HepG2 (cell line): ENCODE measurements at regions not wholly inside any gene's neighbourhood (a gene's known extent, or its start where the extent isn't known, plus 50 kb on each side); places are given as distances from the start of the nearest gene placed in this dataset.

Experiments
- ARID2 ChIP-seq: sonication (generic); formaldehyde crosslinking; IDR thresholded peaks from 2 replicates; pipeline ENCODE4 v1.8.1; 2022; ENCODE audit warnings: mild to moderate bottlenecking, missing genetic modification reagents, borderline replicate concordance
- CHCHD3 ChIP-seq: sonication (generic); formaldehyde crosslinking; IDR thresholded peaks from 2 replicates; pipeline ENCODE4 v1.8.0; 2022; ENCODE audit warnings: mild to moderate bottlenecking, missing genetic modification reagents, moderate library complexity
- ELF4 ChIP-seq: sonication (generic); formaldehyde crosslinking; IDR thresholded peaks from 2 replicates; pipeline ENCODE4 v1.5.0; 2020; ENCODE audit warnings: missing genetic modification reagents, mild to moderate bottlenecking, moderate library complexity, borderline replicate concordance
- FOXC1 ChIP-seq: sonication (generic); formaldehyde crosslinking; IDR thresholded peaks from 2 replicates; pipeline ENCODE4 v1.8.0; 2022; ENCODE audit warnings: mild to moderate bottlenecking, missing genetic modification reagents, borderline replicate concordance
- GATAD2A ChIP-seq: IDR thresholded peaks from 2 replicates; pipeline ENCODE4 v1.6.1; 2016
- HNF4A ChIP-seq: sonication (generic); formaldehyde crosslinking; IDR thresholded peaks from 2 replicates; pipeline ENCODE4 v1.4.0; 2020; ENCODE audit warnings: missing genetic modification reagents
- MED13 ChIP-seq: sonication (generic); formaldehyde crosslinking; IDR thresholded peaks from 2 replicates; pipeline ENCODE4 v1.5.0; 2020; ENCODE audit warnings: missing genetic modification reagents
- ONECUT2 ChIP-seq: sonication (generic); formaldehyde crosslinking; IDR thresholded peaks from 2 replicates; pipeline ENCODE4 v1.4.0; 2020; ENCODE audit warnings: missing genetic modification reagents
- PITX1 ChIP-seq: sonication (generic); formaldehyde crosslinking; IDR thresholded peaks from 2 replicates; pipeline ENCODE4 v1.5.1; 2020; ENCODE audit warnings: mild to moderate bottlenecking, missing genetic modification reagents
- RXRA ChIP-seq: sonication (generic); formaldehyde crosslinking; IDR thresholded peaks from 2 replicates; pipeline ENCODE4 v1.5.1; 2020; ENCODE audit warnings: missing genetic modification reagents
- SSRP1 ChIP-seq: IDR thresholded peaks from 2 replicates; pipeline ENCODE4 v1.6.1; 2016; ENCODE audit warnings: control low read depth
- TBX3 ChIP-seq: fragments of 450-650 bp; IDR thresholded peaks from 2 replicates; pipeline ENCODE4 v1.6.1; 2017; ENCODE audit warnings: antibody characterized with exemption, mild to moderate bottlenecking, inconsistent platforms, borderline replicate concordance
- TCF7 ChIP-seq: sonication (generic); IDR thresholded peaks from 2 replicates; pipeline ENCODE4 v1.6.1; 2016; ENCODE audit warnings: antibody characterized with exemption, low read depth
- ZBTB3 ChIP-seq: sonication (generic); formaldehyde crosslinking; IDR thresholded peaks from 2 replicates; pipeline ENCODE4 v1.4.0; 2020; ENCODE audit warnings: low read depth, mild to moderate bottlenecking, moderate library complexity, missing genetic modification reagents, borderline replicate concordance
- ZFP36 ChIP-seq: fragments of 150-350 bp; IDR thresholded peaks from 2 replicates; pipeline ENCODE4 v1.6.1; 2018; ENCODE audit warnings: borderline replicate concordance, low read length, low read depth; ENCODE audit not compliant: partially characterized antibody
- ZMYM4 ChIP-seq: sonication (generic); formaldehyde crosslinking; IDR thresholded peaks from 2 replicates; pipeline ENCODE4 v1.8.1; 2023; ENCODE audit warnings: mild to moderate bottlenecking, missing genetic modification reagents
- ZNF30 ChIP-seq: sonication (generic); formaldehyde crosslinking; IDR thresholded peaks from 2 replicates; pipeline ENCODE4 v1.5.0; 2020; ENCODE audit warnings: mild to moderate bottlenecking, missing genetic modification reagents
- ZNF768 ChIP-seq: sonication (generic); formaldehyde crosslinking; IDR thresholded peaks from 2 replicates; pipeline ENCODE4 v1.4.0; 2020; ENCODE audit warnings: missing genetic modification reagents
- ZNF781 ChIP-seq: sonication (generic); formaldehyde crosslinking; IDR thresholded peaks from 2 replicates; pipeline ENCODE4 v1.5.1; 2020; ENCODE audit warnings: borderline replicate concordance, mild to moderate bottlenecking, missing genetic modification reagents; ENCODE audit errors: not compliant biosample characterization
- TF ChIP-seq, protein P1 (sequence below): sonication (generic); formaldehyde crosslinking; IDR thresholded peaks from 2 replicates; pipeline ENCODE4 v1.4.0; 2020; ENCODE audit warnings: missing genetic modification reagents, mild to moderate bottlenecking, borderline replicate concordance
- TF ChIP-seq, protein P2 (sequence below): sonication (generic); formaldehyde crosslinking; IDR thresholded peaks from 2 replicates; pipeline ENCODE4 v1.4.0; 2020; ENCODE audit warnings: mild to moderate bottlenecking, missing genetic modification reagents
- TF ChIP-seq, protein P3 (sequence below): sonication (generic); formaldehyde crosslinking; IDR thresholded peaks from 2 replicates; pipeline ENCODE4 v1.5.0; 2020; ENCODE audit warnings: missing genetic modification reagents
- TF ChIP-seq, protein P4 (sequence below): sonication (generic); formaldehyde crosslinking; IDR thresholded peaks from 2 replicates; pipeline ENCODE4 v1.4.0; 2020; ENCODE audit warnings: missing genetic modification reagents
- TF ChIP-seq, protein P5 (sequence below): sonication (generic); formaldehyde crosslinking; IDR thresholded peaks from 2 replicates; pipeline ENCODE4 v1.4.0; 2020; ENCODE audit warnings: missing genetic modification reagents, borderline replicate concordance

DNA sequence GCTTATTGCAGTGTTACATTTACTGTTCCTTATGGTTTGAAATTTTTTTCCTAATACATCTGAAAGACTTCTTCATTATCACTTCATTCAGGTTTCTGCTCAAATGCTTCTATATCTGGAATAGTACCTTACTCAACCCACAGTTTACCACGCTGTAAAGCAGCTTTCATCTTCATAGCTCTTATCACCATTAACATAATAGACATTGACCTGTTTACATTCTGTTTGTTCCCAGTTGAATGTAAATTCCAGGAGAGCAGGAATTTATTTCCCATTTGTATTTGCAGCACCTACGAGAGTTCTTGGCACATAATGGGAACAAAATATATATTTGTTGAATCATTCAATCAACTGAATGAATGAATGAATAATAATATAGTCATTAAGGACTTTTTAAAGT lies 844.6 kb upstream of the ROBO1 start (continued):
- TF ChIP-seq, protein P1, sequence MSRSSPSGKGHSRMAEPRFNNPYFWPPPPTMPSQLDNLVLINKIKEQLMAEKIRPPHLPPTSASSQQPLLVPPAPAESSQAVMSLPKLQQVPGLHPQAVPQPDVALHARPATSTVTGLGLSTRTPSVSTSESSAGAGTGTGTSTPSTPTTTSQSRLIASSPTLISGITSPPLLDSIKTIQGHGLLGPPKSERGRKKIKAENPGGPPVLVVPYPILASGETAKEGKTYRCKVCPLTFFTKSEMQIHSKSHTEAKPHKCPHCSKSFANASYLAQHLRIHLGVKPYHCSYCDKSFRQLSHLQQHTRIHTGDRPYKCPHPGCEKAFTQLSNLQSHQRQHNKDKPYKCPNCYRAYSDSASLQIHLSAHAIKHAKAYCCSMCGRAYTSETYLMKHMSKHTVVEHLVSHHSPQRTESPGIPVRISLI, result no peak
- TF ChIP-seq, protein P2, sequence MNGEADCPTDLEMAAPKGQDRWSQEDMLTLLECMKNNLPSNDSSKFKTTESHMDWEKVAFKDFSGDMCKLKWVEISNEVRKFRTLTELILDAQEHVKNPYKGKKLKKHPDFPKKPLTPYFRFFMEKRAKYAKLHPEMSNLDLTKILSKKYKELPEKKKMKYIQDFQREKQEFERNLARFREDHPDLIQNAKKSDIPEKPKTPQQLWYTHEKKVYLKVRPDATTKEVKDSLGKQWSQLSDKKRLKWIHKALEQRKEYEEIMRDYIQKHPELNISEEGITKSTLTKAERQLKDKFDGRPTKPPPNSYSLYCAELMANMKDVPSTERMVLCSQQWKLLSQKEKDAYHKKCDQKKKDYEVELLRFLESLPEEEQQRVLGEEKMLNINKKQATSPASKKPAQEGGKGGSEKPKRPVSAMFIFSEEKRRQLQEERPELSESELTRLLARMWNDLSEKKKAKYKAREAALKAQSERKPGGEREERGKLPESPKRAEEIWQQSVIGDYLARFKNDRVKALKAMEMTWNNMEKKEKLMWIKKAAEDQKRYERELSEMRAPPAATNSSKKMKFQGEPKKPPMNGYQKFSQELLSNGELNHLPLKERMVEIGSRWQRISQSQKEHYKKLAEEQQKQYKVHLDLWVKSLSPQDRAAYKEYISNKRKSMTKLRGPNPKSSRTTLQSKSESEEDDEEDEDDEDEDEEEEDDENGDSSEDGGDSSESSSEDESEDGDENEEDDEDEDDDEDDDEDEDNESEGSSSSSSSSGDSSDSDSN (CRISPR knock-in tag), result no peak
- TF ChIP-seq ZNF781 (no peak), TBX3 (no peak), GATAD2A (peak; percentile 87), SSRP1 (CRISPR knock-in tag) (no peak), MED13 (CRISPR knock-in tag) (no peak), ZFP36 (no peak), CHCHD3 (CRISPR knock-in tag) (no peak), ZNF30 (CRISPR knock-in tag) (no peak), ARID2 (CRISPR knock-in tag) (no peak), ZMYM4 (no peak), FOXC1 (CRISPR knock-in tag) (no peak), PITX1 (CRISPR knock-in tag) (no peak), TCF7 (peak; percentile 89), RXRA (CRISPR knock-in tag) (no peak), ELF4 (CRISPR knock-in tag) (no peak), ONECUT2 (CRISPR knock-in tag) (peak; percentile 70; the same call in 1 of the 2 replicates), HNF4A (peak; percentile 36; the same call in 1 of the 2 replicates), ZNF768 (CRISPR knock-in tag) (no peak), ZBTB3 (CRISPR knock-in tag) (no peak)
- TF ChIP-seq, protein P3, sequence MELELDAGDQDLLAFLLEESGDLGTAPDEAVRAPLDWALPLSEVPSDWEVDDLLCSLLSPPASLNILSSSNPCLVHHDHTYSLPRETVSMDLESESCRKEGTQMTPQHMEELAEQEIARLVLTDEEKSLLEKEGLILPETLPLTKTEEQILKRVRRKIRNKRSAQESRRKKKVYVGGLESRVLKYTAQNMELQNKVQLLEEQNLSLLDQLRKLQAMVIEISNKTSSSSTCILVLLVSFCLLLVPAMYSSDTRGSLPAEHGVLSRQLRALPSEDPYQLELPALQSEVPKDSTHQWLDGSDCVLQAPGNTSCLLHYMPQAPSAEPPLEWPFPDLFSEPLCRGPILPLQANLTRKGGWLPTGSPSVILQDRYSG (CRISPR knock-in tag), result 0 out of 2 replicates have a peak, but pooled peaks have one; percentile 47
- TF ChIP-seq, protein P4, sequence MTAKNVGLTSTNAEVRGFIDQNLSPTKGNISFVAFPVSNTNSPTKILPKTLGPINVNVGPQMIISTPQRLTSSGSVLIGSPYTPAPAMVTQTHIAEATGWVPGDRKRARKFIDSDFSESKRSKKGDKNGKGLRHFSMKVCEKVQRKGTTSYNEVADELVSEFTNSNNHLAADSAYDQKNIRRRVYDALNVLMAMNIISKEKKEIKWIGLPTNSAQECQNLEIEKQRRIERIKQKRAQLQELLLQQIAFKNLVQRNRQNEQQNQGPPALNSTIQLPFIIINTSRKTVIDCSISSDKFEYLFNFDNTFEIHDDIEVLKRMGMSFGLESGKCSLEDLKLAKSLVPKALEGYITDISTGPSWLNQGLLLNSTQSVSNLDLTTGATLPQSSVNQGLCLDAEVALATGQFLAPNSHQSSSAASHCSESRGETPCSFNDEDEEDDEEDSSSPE, result no peak
- TF ChIP-seq, protein P5, sequence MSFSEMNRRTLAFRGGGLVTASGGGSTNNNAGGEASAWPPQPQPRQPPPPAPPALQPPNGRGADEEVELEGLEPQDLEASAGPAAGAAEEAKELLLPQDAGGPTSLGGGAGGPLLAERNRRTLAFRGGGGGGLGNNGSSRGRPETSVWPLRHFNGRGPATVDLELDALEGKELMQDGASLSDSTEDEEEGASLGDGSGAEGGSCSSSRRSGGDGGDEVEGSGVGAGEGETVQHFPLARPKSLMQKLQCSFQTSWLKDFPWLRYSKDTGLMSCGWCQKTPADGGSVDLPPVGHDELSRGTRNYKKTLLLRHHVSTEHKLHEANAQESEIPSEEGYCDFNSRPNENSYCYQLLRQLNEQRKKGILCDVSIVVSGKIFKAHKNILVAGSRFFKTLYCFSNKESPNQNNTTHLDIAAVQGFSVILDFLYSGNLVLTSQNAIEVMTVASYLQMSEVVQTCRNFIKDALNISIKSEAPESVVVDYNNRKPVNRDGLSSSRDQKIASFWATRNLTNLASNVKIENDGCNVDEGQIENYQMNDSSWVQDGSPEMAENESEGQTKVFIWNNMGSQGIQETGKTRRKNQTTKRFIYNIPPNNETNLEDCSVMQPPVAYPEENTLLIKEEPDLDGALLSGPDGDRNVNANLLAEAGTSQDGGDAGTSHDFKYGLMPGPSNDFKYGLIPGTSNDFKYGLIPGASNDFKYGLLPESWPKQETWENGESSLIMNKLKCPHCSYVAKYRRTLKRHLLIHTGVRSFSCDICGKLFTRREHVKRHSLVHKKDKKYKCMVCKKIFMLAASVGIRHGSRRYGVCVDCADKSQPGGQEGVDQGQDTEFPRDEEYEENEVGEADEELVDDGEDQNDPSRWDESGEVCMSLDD (CRISPR knock-in tag), result no peak
